ENCODE measurements at regions not wholly inside any gene's neighbourhood (a gene's known extent, or its start where the extent isn't known, plus 50 kb on each side); places are given as distances from the start of the nearest gene placed in this dataset.
"Not testable (repeated sequence)": the region's sequence is repeated elsewhere in the genome, so short reads cannot be mapped to it uniquely, and the experiment has no call there.

DNA sequence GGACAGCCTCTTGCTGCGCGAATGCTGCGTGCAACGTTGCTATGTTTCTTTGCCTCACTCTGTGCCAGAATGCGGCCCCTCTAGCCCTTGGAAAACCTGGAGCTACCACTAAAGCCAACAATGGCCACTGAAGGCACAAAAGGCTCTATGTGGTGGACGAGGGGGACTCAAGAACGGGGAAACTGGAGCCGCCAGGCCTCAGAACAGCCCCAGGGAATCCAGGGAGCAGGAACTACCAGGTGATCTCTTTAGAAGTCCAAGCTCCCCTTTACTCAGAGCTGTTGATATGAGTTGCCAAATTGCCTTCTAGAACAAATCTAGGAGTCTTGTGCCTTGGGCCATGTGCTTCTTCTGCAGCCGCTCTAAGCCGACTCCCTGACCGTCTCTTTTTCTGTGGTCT lies 113.8 kb upstream of the ERRFI1 start:
- DNase-seq = no peak

DNA sequence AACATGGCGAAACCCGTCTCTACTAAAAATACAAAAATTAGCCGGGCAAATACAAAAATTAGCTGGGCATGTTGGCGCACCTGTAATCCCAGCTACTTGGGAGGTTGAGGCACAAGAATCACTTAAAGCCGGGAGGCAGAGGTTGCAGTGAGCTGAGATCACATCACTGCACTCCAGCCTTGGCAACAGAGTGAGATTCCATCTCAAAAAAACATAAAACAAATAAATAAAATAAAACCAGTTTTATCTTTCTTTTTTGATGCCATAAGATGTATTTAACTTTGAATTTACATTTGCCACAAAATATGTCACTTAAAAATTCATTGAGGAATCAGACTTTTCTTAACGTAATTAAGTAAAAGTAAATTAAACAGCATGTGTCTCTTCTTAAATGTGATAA lies 113.3 kb upstream of the ERRFI1 start:
- DNase-seq = no peak

GRCh38 chr1:8138673-8139072 lies 112.6 kb upstream of the ERRFI1 start:
- no peak for DNase-seq

GRCh38 chr1:8137481-8138244 lies 111.6 kb upstream of the ERRFI1 start:
- DNase-seq = no peak

- no peak for DNase-seq
These were observed 110.7 kb upstream of the ERRFI1 start for GRCh38 chr1:8136766-8137165.

DNA sequence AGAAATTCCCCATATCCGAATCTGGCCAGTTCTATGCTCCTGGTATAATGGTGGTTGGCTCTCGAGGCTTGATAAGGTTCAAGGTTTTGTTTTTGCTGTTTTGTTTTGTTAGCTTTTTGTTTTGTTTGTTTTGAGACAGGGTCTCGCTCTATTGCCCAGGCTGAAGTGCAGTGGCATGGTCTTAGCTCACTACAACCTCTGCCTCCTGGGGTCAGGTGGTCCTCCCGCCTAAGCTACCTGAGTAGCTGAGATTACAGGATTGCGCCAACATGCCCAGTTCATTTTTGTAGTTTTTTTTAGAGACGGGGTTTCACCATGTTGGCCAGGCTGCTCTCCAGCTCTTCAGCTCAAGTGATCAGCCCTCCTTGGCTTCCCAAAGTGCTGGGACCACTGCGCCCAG lies 109.1 kb upstream of the ERRFI1 start:
- DNase-seq = no peak

- no peak for DNase-seq
These were observed 108.6 kb upstream of the ERRFI1 start for GRCh38 chr1:8134546-8135235.

DNA sequence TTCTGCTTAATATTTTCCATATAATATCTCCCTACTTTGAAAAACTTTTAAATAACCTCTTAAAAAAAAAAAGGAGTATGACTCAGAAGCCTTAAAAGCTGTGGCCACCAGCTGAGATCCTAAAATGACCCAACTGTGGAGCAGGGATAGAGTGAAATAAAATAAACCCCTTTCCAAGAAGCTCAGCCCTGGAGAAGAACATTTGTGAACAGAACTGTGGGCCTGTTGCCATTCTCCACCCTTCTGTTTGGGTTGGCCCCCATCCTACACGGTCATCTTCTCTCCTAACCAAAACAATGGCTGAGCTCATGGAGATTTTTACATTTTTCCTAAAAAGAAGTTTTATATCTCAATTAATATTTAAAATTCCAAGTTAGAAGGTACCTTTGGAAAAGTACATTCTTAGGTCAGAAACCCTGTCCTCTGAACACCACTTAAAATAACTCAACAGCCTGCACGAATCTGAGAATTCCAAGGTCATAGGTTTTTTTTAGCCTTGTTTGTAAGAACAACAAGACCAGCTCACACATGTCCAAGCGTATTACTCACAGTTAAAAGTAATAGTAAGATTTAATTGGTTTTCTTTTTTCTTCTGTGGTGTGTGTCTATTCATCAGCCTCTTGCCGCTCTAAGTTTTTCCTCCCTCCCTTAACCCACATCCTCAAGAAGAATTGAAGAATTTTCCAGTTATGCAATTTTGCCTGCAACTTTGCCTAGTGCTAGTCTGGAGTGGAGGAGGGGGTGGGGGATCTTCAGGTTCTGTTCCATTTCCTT lies 107.7 kb upstream of the ERRFI1 start:
- no peak for DNase-seq

DNA sequence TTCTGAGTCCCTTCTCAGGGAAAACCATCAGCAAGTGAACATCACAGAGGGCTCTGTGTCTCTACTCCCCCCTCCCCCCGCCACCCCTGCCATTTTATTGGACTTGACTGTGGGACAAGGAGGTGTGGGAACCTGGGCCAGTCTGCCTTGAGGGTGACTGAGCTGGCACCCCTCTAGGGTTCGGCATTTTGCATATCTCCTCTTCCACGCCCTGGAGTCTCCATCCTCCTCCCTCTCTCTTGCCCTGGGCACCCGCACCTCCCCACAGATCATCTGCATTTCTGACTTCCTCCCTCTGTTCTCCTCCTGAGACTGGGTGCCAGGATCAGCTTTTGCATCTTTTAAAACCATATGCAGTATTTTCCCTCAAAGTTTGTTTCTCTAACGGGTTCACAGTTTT lies 107.1 kb upstream of the ERRFI1 start:
- DNase-seq = no peak

DNA sequence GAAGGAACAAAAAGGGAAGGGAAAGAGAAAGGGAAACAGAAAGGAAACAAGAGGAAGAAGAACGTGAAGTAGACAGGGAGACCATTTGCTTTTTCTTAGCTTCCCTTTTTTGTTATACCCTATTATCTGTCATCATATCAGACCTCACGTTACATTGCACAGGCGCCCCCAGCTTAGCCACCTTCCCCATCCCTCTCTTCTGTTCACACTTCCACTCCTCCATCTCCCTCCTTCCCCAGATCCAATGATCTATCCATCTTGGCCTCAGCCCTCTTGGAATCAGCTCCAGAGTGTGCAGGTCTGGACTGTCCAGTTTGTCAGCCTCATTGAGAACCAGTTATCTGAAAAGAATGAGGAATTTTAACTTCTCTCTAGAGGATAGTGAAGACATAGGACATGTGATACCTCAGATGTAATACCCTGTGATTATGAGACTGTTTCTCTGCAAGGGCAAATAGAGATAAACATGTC lies 101.1 kb upstream of the ERRFI1 start:
- no peak for DNase-seq

GRCh38 chr1:8122477-8123407 lies 96.6 kb upstream of the ERRFI1 start:
- DNase-seq = no peak

DNA sequence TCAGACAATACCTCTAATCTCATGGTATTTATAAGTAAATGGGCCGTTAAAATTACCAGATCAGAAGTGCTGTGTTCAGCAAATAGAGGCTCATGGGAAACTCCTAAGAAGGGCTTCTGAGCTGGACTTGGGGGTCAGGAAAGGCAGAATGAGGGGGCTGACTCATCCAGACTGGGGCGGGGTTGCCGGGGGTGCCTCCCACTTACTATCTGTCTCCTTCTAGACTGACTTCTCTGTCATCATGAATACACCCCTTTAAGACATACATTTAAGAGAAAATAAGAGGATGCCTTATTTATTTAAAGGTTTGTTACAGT lies 96.0 kb upstream of the ERRFI1 start:
- no peak for DNase-seq

- peak; percentile 61 for DNase-seq
These were observed 95.4 kb upstream of the ERRFI1 start for GRCh38 chr1:8121261-8122159.

DNA sequence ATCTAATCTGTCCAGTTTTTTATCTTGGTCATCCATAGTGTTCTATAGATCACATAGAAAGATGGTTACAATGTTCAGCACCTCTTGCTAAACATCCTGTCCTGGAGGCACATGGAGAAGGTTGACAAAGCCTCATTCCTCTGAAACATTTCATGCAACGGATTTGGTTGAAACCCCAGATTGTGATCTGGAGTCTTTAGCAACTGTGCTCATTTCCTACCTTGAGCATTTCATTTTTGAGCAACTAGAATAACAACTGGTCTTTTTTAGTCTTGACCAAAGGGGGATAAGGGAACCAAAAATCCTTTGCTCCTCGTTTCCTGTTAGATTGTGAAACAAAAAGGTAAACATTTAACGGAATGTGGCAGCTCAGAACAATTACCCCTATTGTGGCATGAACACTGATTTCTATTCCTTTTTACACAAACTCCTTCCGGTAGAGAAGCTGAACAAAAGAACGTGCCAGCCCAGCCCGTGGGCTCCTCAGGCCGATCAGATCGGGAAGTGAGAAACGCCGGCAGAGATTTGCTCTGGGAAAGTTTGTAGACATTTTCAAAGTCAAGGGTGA lies 94.7 kb upstream of the ERRFI1 start:
- no peak for DNase-seq

- not testable (repeated sequence) for DNase-seq
These were observed 92.6 kb upstream of the ERRFI1 start for GRCh38 chr1:8118736-8119135.

DNA sequence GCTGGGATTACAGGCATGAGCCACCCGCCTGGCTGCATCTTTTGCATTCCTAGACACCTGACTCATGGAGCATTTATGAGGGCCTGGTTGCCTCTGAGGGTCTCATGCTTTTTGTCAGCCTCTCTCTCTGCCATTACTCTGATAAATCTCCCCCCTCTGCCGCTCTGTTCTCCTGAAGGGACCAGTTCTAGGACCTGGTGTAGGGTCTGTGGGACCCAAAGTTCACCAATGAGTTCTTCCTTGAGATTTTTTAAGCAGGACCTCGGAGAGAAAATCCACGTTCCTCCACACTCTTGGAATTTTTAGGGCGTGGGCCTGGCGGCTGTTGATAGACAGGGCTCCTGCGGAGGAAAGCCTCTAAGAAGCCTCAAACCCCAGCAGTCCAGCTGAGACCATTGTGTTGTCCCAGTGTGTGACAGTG lies 91.9 kb upstream of the ERRFI1 start:
- DNase-seq = no peak

DNA sequence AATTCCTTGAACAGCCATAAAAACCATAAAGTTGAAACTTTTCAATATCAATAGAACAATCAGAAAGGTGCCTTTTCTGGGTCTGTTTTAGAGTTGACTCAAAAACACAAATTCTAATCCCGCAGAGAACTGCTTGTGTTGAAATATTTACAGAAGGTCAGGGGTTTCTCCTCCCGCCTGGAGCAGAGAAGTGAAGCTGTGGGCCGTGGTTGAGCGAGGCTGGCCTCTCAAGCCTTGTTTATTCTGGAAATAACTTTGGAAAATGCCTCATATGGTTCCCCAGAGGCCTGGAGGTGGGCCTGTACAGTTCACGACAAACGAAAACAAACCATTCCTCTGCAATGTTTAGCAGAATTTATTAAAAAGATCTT lies 90.8 kb upstream of the ERRFI1 start:
- DNase-seq = no peak

DNA sequence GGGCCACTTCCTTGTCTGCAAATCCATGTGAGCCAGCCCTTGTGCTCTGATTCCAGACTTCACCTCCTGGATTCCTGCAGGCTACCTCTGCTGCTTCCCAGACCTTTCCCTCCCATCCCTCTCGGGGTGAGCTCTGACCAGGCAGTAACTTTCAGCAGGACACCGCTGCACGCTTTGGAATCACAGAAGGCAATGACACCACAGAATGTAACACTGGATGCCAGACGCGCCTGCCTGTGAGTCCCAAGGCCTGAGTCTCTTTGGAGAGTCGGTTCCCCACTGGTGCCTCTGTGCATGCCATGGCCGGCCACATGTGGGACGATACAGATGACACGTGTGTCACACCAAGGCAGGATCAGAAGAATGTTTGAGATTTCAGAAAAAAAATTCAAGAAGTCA lies 89.7 kb upstream of the ERRFI1 start:
- DNase-seq = no peak

DNA sequence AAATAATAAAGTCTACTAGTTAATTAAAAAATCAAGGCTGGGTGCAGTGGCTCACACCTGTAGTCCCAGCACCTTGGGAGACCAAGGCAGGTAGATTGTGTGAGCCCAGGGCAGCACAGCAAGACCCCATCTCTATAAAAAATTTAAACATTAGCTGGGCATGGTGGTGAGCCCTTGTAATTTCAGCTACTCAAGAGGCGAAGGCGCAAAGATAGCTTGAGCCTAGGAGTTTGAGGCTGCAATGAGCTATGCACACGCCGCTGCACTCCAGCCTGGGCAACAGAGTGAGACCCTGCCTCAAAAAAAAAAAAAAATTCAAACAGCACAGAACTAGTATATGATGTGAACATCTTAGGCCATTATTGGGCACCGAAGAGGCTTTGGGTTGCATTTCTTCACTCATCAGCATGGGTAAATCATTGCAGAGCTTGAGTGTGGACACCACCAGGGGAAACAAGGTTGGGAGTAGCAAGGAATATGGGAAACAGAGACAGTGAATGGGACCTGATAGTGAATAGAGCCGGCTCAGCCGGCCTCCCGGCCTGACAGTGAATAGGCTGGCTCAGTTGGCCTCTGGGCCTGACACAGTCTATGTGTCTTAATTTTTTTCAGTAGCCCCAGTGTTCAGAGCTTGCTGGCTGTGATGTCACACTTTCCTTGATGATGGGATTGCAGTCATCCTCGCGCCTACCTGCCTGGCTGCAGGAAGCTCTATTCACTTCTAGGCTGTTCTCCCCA lies 89.1 kb upstream of the ERRFI1 start:
- DNase-seq = no peak
